Trophoblast cell (in vitro differentiated cells and primary cell): ENCODE measurements at regions not wholly inside any gene's neighbourhood (a gene's known extent, or its start where the extent isn't known, plus 50 kb on each side); places are given as distances from the start of the nearest gene placed in this dataset.

Experiments used
- DNase-seq, 2 donors: peaks; one replicate each; pipeline ENCODE4 v3.0.0-alpha.2; 2016
- H2AFZ ChIP-seq: 2 replicates; pipeline ENCODE4 v1.6.1; 2013; ENCODE audit warnings: low read length, moderate library complexity, mild to moderate bottlenecking; ENCODE audit not compliant: insufficient read depth, poor library complexity
- H2AK5ac ChIP-seq: 2 replicates; pipeline ENCODE4 v1.6.1; 2013; ENCODE audit warnings: mild to moderate bottlenecking, low read length
- H2BK120ac ChIP-seq: 2 replicates; pipeline ENCODE4 v1.6.1; 2013; ENCODE audit warnings: low read length, mild to moderate bottlenecking, moderate library complexity; ENCODE audit not compliant: insufficient read depth, poor library complexity
- H2BK12ac ChIP-seq: 2 replicates; pipeline ENCODE4 v1.6.1; 2013; ENCODE audit warnings: mild to moderate bottlenecking, low read length, moderate library complexity
- H2BK5ac ChIP-seq: 2 replicates; pipeline ENCODE4 v1.6.1; 2013; ENCODE audit warnings: low read length, low read depth, moderate library complexity, mild to moderate bottlenecking; ENCODE audit not compliant: poor library complexity
- H3K14ac ChIP-seq: 2 replicates; pipeline ENCODE4 v1.6.1; 2013; ENCODE audit warnings: mild to moderate bottlenecking, low read length
- H3K18ac ChIP-seq: 2 replicates; pipeline ENCODE4 v1.6.1; 2013; ENCODE audit warnings: mild to moderate bottlenecking, low read length
- H3K23ac ChIP-seq: 2 replicates; pipeline ENCODE4 v1.6.1; 2013; ENCODE audit warnings: low read length
- H3K27ac ChIP-seq: 2 replicates; pipeline ENCODE4 v1.5.1; 2013; ENCODE audit warnings: low read depth, mild to moderate bottlenecking, inconsistent platforms, low read length, moderate library complexity
- H3K27me3 ChIP-seq: 2 replicates; pipeline ENCODE4 v1.6.1; 2013; ENCODE audit warnings: inconsistent platforms, mild to moderate bottlenecking, low read length, moderate library complexity; ENCODE audit not compliant: insufficient read depth
- H3K36me3 ChIP-seq, 2 experiments: 1 replicate in 1 of 2; 2 replicates in 1 of 2; pipeline ENCODE4 v1.6.1; 2013; ENCODE audit warnings: low read length in 2 of 2, mild to moderate bottlenecking in 2 of 2, moderate library complexity in 1 of 2; ENCODE audit not compliant: insufficient read depth in 2 of 2, control insufficient read depth in 1 of 2
- H3K4ac ChIP-seq: 2 replicates; pipeline ENCODE4 v1.6.1; 2013; ENCODE audit warnings: low read depth, mild to moderate bottlenecking, low read length, moderate library complexity
- H3K4me1 ChIP-seq, 2 experiments: 1 replicate in 1 of 2; 2 replicates in 1 of 2; pipeline ENCODE4 v1.6.1; 2013; ENCODE audit warnings: low read length in 2 of 2, mild to moderate bottlenecking in 2 of 2, moderate library complexity in 1 of 2; ENCODE audit not compliant: insufficient read depth in 2 of 2, control insufficient read depth in 1 of 2
- H3K4me2 ChIP-seq: 2 replicates; pipeline ENCODE4 v1.6.1; 2013; ENCODE audit warnings: inconsistent platforms, mild to moderate bottlenecking, low read length, moderate library complexity
- H3K4me3 ChIP-seq: 2 replicates; pipeline ENCODE4 v1.5.1; 2013; ENCODE audit warnings: mild to moderate bottlenecking, low read depth, low read length, inconsistent platforms
- H3K79me1 ChIP-seq: one replicate; pipeline ENCODE4 v1.6.1; 2013; ENCODE audit warnings: low read length
- H3K79me2 ChIP-seq: 2 replicates; pipeline ENCODE4 v1.6.1; 2013; ENCODE audit warnings: low read length, mild to moderate bottlenecking; ENCODE audit not compliant: control insufficient read depth, insufficient read depth, poor library complexity
- H3K9ac ChIP-seq: 2 replicates; pipeline ENCODE4 v1.6.1; 2013; ENCODE audit warnings: mild to moderate bottlenecking, low read length
- H3K9me3 ChIP-seq: 2 replicates; pipeline ENCODE4 v1.6.1; 2013; ENCODE audit warnings: low read depth, mild to moderate bottlenecking, control low read depth, inconsistent platforms, low read length; ENCODE audit not compliant: insufficient read depth
- H4K12ac ChIP-seq: 2 replicates; pipeline ENCODE4 v1.6.1; 2013; ENCODE audit warnings: low read depth, mild to moderate bottlenecking, low read length, moderate library complexity
- H4K8ac ChIP-seq: 2 replicates; pipeline ENCODE4 v1.6.1; 2013; ENCODE audit warnings: low read depth, mild to moderate bottlenecking, low read length, moderate library complexity
- H4K91ac ChIP-seq: one replicate; pipeline ENCODE4 v1.6.1; 2013; ENCODE audit warnings: low read depth, mild to moderate bottlenecking, low read length, moderate library complexity
- WGBS: extraction: QIAGEN DNeasy Blood & Tissue Kit; methylation state at CpG from one replicate; pipeline ENCODE4 v1.1.7; 2013; ENCODE audit warnings: missing lambda C conversion rate; ENCODE audit not compliant: insufficient read length, insufficient coverage; ENCODE audit errors: extremely low coverage; 5-methylcytosine and 5-hydroxymethylcytosine counted together

DNA sequence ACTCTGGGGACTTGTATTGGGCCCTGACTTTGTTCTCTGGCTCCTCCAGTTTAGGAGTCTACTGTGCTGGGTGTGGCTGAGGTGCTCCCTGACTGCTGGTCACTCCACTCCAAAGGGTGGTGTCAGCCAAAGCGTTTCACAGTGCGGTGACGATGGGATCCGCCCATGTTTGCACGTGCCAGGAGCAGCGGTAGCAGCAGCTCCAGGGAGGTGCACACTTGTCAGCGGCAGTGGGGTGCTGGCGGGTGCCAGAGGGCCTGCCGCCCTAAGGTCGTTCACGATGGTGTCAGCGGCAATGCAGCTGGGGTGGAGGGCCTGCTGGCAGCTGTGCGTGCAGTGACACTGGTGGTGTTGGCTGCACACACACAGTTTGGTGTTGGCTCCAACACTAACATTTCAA, 268.5 kb upstream of the AKR1E2 start:
- Histone ChIP-seq H3K79me2 (no peaks in the 10 kb centered on the region), H3K9ac (no peak overlapping the region), H3K36me3 (no peaks in the 10 kb centered on the region), H3K27ac (no peak overlapping the region), H3K18ac (no peak overlapping the region), H3K27me3 (no peaks in the 10 kb centered on the region), H2BK12ac (no peak overlapping the region), H4K8ac (no peak overlapping the region), H4K12ac (no peak overlapping the region), H3K23ac (no peak overlapping the region), H3K4me2 (no peak overlapping the region), H2BK120ac (no peak overlapping the region), H4K91ac (no peak overlapping the region), H2BK5ac (no peak overlapping the region), H3K79me1 (no peaks in the 10 kb centered on the region), H3K4me3 (no peak overlapping the region), H2AFZ (no peak overlapping the region), H3K9me3 (no peaks in the 10 kb centered on the region), H3K4me1 (no peaks in the 10 kb centered on the region), H2AK5ac (no peak overlapping the region), H3K4ac (no peak overlapping the region), H3K14ac (no peak overlapping the region)
- no CpG with 5 or more reads among the region's 13 CpGs for WGBS
- no peak for DNase-seq

DNA sequence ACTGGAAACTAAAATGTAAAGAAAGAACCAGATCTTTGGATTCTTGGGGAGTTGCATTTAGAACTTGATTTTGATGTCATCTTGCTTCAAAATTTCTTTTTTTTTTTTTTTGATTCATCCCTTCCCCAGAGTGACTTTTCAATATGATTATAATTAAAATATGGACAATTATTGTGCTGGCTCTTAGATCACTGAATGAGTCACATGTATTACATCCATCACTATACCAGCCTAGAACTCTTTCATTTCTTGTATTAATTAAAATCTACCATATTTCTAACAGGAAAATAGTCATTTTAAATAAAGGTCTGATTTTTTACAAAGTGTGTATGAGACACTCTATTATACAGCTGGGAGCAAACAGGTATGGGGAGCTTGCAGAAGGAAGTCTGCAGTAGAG, 269.5 kb upstream of the AKR1E2 start:
- Histone ChIP-seq H2AK5ac (no peak overlapping the region), H2BK120ac (no peak overlapping the region), H4K91ac (no peak overlapping the region), H3K27me3 (no peaks in the 10 kb centered on the region), H2BK12ac (no peak overlapping the region), H3K79me1 (no peaks in the 10 kb centered on the region), H3K4ac (no peak overlapping the region), H4K8ac (no peak overlapping the region), H3K23ac (no peak overlapping the region), H3K4me1 (no peaks in the 10 kb centered on the region), H3K4me2 (no peak overlapping the region), H3K79me2 (no peaks in the 10 kb centered on the region), H3K18ac (no peak overlapping the region), H2BK5ac (no peak overlapping the region), H4K12ac (no peak overlapping the region), H3K27ac (no peak overlapping the region), H3K9ac (no peak overlapping the region), H3K14ac (no peak overlapping the region), H3K36me3 (no peaks in the 10 kb centered on the region), H2AFZ (no peak overlapping the region), H3K9me3 (no peaks in the 10 kb centered on the region), H3K4me3 (no peak overlapping the region)
- DNase-seq: no peak

DNA sequence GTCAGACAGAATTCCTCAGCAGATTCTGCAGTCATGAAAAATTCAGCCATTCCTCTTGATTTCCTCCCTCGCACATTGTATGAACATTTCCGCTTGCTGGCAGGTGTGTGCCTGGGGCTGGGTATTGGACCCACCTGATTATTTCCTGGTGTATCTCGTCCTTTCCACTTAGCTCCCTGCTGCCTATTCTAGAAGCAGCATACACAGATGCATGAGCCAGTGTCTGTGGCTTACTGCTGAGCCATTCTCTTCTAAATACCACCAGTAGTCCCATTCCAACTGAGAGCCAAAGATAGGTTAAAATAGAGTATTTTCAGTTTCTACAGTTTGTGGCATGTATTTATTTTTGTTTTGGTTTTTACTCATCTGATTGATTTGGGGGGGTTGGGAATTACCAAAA, 270.1 kb upstream of the AKR1E2 start:
- H3K27ac ChIP-seq: no peak overlapping the region
- no peak overlapping the region for H3K14ac ChIP-seq
- no peak overlapping the region for H2AFZ ChIP-seq
- no peak overlapping the region for H3K4ac ChIP-seq
- no peak overlapping the region for H4K12ac ChIP-seq
- H3K18ac ChIP-seq: no peak overlapping the region
- H3K4me1 ChIP-seq: no peaks in the 10 kb centered on the region
- H3K9me3 ChIP-seq: no peaks in the 10 kb centered on the region
- peak in 1 of 2 donors; percentile 6 for DNase-seq
- H3K23ac ChIP-seq: no peak overlapping the region
- no peak overlapping the region for H4K8ac ChIP-seq
- H2BK5ac ChIP-seq: no peak overlapping the region
- no peak overlapping the region for H2BK12ac ChIP-seq
- no peaks in the 10 kb centered on the region for H3K79me1 ChIP-seq
- H2AK5ac ChIP-seq: no peak overlapping the region
- H2BK120ac ChIP-seq: no peak overlapping the region
- no peaks in the 10 kb centered on the region for H3K79me2 ChIP-seq
- no peak overlapping the region for H3K4me3 ChIP-seq
- no peaks in the 10 kb centered on the region for H3K27me3 ChIP-seq
- H3K4me2 ChIP-seq: no peak overlapping the region
- H4K91ac ChIP-seq: no peak overlapping the region
- no peaks in the 10 kb centered on the region for H3K36me3 ChIP-seq
- no CpG with 5 or more reads among the region's 3 CpGs for WGBS
- no peak overlapping the region for H3K9ac ChIP-seq

DNA sequence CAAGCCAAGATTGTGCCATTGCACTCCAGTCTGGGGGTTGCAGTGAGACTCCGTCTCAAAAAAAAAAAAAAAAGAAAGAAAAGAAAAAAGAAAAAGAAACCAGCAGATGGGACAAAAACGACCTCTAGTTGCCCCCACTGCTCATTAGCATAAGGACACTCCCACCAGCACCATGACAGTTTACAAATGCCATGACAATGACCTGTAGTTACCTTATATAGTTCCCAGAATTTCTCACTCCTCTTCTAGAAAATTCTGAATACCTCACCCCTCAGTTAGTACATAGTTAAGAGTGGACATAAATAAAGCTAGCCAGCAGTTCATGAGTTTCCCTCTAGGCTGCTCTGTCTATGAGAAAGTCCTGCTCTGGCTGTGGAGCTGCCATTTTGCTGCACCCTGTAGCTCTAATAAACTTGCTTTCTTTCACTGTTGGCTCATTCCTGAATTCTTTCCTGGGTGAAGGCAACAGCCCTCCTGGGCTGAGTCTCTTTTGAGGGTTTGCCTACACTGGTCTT, 276.8 kb upstream of the AKR1E2 start:
- Histone ChIP-seq H3K79me1 (no peaks in the 10 kb centered on the region), H4K12ac (no peak overlapping the region), H4K8ac (no peak overlapping the region), H3K36me3 (no peaks in the 10 kb centered on the region), H3K18ac (no peak overlapping the region), H3K27me3 (no peaks in the 10 kb centered on the region), H2AK5ac (no peak overlapping the region), H3K9ac (no peak overlapping the region), H2AFZ (no peak overlapping the region), H3K4me2 (no peak overlapping the region), H3K79me2 (no peaks in the 10 kb centered on the region), H3K4me3 (no peak overlapping the region), H2BK12ac (no peak overlapping the region), H3K9me3 (no peaks in the 10 kb centered on the region), H3K14ac (no peak overlapping the region), H3K27ac (no peak overlapping the region), H3K23ac (no peak overlapping the region), H4K91ac (no peak overlapping the region), H2BK120ac (no peak overlapping the region), H3K4me1 (no peaks in the 10 kb centered on the region), H3K4ac (no peak overlapping the region), H2BK5ac (no peak overlapping the region)
- WGBS: no CpG with 5 or more reads among the region's 2 CpGs
- DNase-seq: no peak
